ENCODE measurements at regions not wholly inside any gene's neighbourhood (a gene's known extent, or its start where the extent isn't known, plus 50 kb on each side); places are given as distances from the start of the nearest gene placed in this dataset.

DNA sequence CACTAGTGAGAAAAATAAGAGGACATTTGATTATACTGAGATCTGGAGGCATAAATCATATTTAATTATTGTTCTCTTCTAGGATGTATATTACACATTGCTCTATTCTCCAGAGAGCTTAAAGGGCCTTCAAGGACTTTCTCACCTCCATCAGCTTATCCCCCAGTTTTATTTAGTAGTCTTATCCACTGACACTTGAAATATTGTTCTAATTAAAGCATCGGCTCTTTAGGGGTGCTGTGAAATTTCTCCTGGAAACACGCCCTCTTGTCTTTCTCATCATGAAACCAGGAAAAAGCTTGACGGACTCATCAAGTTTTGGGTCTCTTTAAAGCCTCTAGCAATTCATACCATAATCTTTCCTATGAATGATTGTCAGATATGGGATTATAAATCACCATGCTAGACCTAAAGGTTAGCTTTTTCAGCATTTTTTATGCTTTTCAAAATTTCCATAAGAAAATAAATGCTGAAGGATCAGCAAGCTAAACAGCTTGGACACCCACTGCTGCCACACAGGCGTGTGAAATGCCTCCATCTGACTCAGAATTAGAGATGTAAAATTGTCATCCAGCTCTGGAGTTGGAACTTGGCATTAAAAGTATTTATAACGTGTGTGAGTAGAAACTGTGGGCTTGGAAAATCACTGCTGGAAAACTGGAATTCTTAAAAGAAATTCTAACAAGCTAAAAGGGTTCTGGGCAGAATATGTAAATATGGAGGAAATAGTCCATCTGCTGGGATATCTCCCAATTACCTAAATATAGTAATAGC lies 216.3 kb downstream of the CHRM2 start:
- H3K4me3 ChIP-seq (replicated peaks in 1 of 3), result no peak overlapping the region
- H3K27ac ChIP-seq, result no peak overlapping the region
- no peaks in the 10 kb centered on the region for H3K36me3 ChIP-seq
- 61 to 73% methylated on average over 5 of the region's 5 CpGs for WGBS, 2 donors
- intact Hi-C loops (cut with DNase I), result no loop called here
- H3K9me3 ChIP-seq, result no peaks in the 10 kb centered on the region
- TF ChIP-seq, protein P1, sequence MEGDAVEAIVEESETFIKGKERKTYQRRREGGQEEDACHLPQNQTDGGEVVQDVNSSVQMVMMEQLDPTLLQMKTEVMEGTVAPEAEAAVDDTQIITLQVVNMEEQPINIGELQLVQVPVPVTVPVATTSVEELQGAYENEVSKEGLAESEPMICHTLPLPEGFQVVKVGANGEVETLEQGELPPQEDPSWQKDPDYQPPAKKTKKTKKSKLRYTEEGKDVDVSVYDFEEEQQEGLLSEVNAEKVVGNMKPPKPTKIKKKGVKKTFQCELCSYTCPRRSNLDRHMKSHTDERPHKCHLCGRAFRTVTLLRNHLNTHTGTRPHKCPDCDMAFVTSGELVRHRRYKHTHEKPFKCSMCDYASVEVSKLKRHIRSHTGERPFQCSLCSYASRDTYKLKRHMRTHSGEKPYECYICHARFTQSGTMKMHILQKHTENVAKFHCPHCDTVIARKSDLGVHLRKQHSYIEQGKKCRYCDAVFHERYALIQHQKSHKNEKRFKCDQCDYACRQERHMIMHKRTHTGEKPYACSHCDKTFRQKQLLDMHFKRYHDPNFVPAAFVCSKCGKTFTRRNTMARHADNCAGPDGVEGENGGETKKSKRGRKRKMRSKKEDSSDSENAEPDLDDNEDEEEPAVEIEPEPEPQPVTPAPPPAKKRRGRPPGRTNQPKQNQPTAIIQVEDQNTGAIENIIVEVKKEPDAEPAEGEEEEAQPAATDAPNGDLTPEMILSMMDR (IDR thresholded peaks at IDR 0.05), result no peak
- TF ChIP-seq POLR2A (IDR thresholded peaks at IDR 0.05), result no peak
- H3K27me3 ChIP-seq, result no peaks in the 10 kb centered on the region
- DNase-seq, result no peak
- H3K4me1 ChIP-seq, result no peaks in the 10 kb centered on the region

- Histone ChIP-seq H3K9me3 (no peaks in the 10 kb centered on the region), H3K27me3 (no peaks in the 10 kb centered on the region), H3K36me3 (no peaks in the 10 kb centered on the region), H3K4me1 (no peaks in the 10 kb centered on the region), H3K27ac (no peak overlapping the region), H3K4me3 (replicated peaks in 1 of 3) (no peak overlapping the region)
- TF ChIP-seq, protein P1 (IDR thresholded peaks at IDR 0.05), result no peak
- no peak for TF ChIP-seq POLR2A (IDR thresholded peaks at IDR 0.05)
- intact Hi-C loops (cut with DNase I), result no loop called here
- no peak for DNase-seq
Measured at GRCh38 chr7:137082391-137082790, 213.9 kb downstream of the CHRM2 start.

GRCh38 chr7:137081321-137082093 lies 213.1 kb downstream of the CHRM2 start:
- no peaks in the 10 kb centered on the region for H3K36me3 ChIP-seq
- H3K27me3 ChIP-seq, result no peaks in the 10 kb centered on the region
- 51 to 60% methylated on average over 2 of the region's 2 CpGs for WGBS, 2 donors
- no peak overlapping the region for H3K27ac ChIP-seq
- peak; percentile 12 to 13 for DNase-seq
- H3K4me1 ChIP-seq, result no peaks in the 10 kb centered on the region
- TF ChIP-seq POLR2A (IDR thresholded peaks at IDR 0.05), result no peak
- TF ChIP-seq, protein P1 (IDR thresholded peaks at IDR 0.05), result no peak
- no peaks in the 10 kb centered on the region for H3K9me3 ChIP-seq
- no peak overlapping the region for H3K4me3 ChIP-seq (replicated peaks in 1 of 3)
- intact Hi-C loops (cut with DNase I), result no loop called here

GRCh38 chr7:137080516-137081203 lies 212.2 kb downstream of the CHRM2 start:
- Histone ChIP-seq H3K27me3 (no peaks in the 10 kb centered on the region), H3K4me3 (replicated peaks in 1 of 3) (no peak overlapping the region), H3K4me1 (no peaks in the 10 kb centered on the region), H3K27ac (no peak overlapping the region), H3K9me3 (no peaks in the 10 kb centered on the region), H3K36me3 (no peaks in the 10 kb centered on the region)
- TF ChIP-seq, protein P1 (IDR thresholded peaks at IDR 0.05), result no peak
- no peak for TF ChIP-seq POLR2A (IDR thresholded peaks at IDR 0.05)
- no peak for DNase-seq
- intact Hi-C loops (cut with DNase I), result no loop called here
- WGBS, 2 donors, result 72 to 77% methylated on average over 5 of the region's 5 CpGs
